ENCODE measurements at regions not wholly inside any gene's neighbourhood (a gene's known extent, or its start where the extent isn't known, plus 50 kb on each side); places are given as distances from the start of the nearest gene placed in this dataset.
"Not testable (repeated sequence)": the region's sequence is repeated elsewhere in the genome, so short reads cannot be mapped to it uniquely, and the experiment has no call there.

GRCh38 chr2:131584380-131584779 lies 56.7 kb downstream of the CCDC74A start:
- DNase-seq = no peak

GRCh38 chr2:131584940-131585339 lies 57.3 kb downstream of the CCDC74A start:
- no peak for DNase-seq

- DNase-seq = no peak
Measured at GRCh38 chr2:131588152-131588873, 60.6 kb downstream of the CCDC74A start.

- not testable (repeated sequence) for DNase-seq
Measured at GRCh38 chr2:131589126-131589525, 61.4 kb downstream of the CCDC74A start.

GRCh38 chr2:131590366-131590765 lies 62.7 kb downstream of the CCDC74A start:
- DNase-seq = no peak

- no peak for DNase-seq
Measured at GRCh38 chr2:131590896-131591295, 63.2 kb downstream of the CCDC74A start.

- DNase-seq = not testable (repeated sequence)
Measured at GRCh38 chr2:131596561-131596960, 68.9 kb downstream of the CCDC74A start.

- DNase-seq = not testable (repeated sequence)
Measured at GRCh38 chr2:131602444-131602843, 74.8 kb downstream of the CCDC74A start.

GRCh38 chr2:131604652-131605051 lies 77.0 kb downstream of the CCDC74A start:
- DNase-seq = not testable (repeated sequence)

GRCh38 chr2:131606366-131606765 lies 78.7 kb downstream of the CCDC74A start:
- DNase-seq = not testable (repeated sequence)

- not testable (repeated sequence) for DNase-seq
Measured at GRCh38 chr2:131607056-131607455, 79.4 kb downstream of the CCDC74A start.

- DNase-seq = not testable (repeated sequence)
Measured at GRCh38 chr2:131614539-131614938, 86.9 kb downstream of the CCDC74A start.

- DNase-seq = not testable (repeated sequence)
Measured at GRCh38 chr2:131618320-131618719, 90.6 kb downstream of the CCDC74A start.

GRCh38 chr2:131622874-131623273 lies 95.2 kb downstream of the CCDC74A start:
- not testable (repeated sequence) for DNase-seq

- DNase-seq = not testable (repeated sequence)
Measured at GRCh38 chr2:131626011-131626410, 98.3 kb downstream of the CCDC74A start.

- DNase-seq = not testable (repeated sequence)
Measured at GRCh38 chr2:131626565-131626964, 98.9 kb downstream of the CCDC74A start.

- not testable (repeated sequence) for DNase-seq
Measured at GRCh38 chr2:131627777-131628176, 100.1 kb downstream of the CCDC74A start.

GRCh38 chr2:131631648-131632047 lies 104.0 kb downstream of the CCDC74A start:
- not testable (repeated sequence) for DNase-seq

GRCh38 chr2:131633405-131633804 lies 105.7 kb downstream of the CCDC74A start:
- DNase-seq = not testable (repeated sequence)

GRCh38 chr2:131633827-131634695 lies 106.4 kb downstream of the CCDC74A start:
- DNase-seq = not testable (repeated sequence)

- DNase-seq = no peak
Measured at GRCh38 chr2:131635611-131636010, 107.9 kb downstream of the CCDC74A start.

GRCh38 chr2:131636704-131637308 lies 109.1 kb downstream of the CCDC74A start:
- not testable (repeated sequence) for DNase-seq

All from muscle of back (tissue), 3 donors.